HG03280 (cell line): ENCODE measurements at regions not wholly inside any gene's neighbourhood (a gene's known extent, or its start where the extent isn't known, plus 50 kb on each side); places are given as distances from the start of the nearest gene placed in this dataset.
"Not testable (repeated sequence)": the region's sequence is repeated elsewhere in the genome, so short reads cannot be mapped to it uniquely, and the experiment has no call there.

Experiments used
- ATAC-seq: cut with Tn5 transposase; IDR thresholded peaks from one replicate; pipeline ENCODE4 v1.9.1; 2021; ENCODE audit warnings: mild to moderate bottlenecking, moderate library complexity; ENCODE audit not compliant: unreplicated experiment

- ATAC-seq, result no peak
Measured at GRCh38 chr6:11411593-11411992, 126.0 kb upstream of the TMEM170B start.

- no peak for ATAC-seq
Measured at GRCh38 chr6:11410539-11411307, 126.8 kb upstream of the TMEM170B start.

GRCh38 chr6:11409371-11409770, 128.2 kb upstream of the TMEM170B start:
- ATAC-seq, result no peak

GRCh38 chr6:11407414-11407813, 130.1 kb upstream of the TMEM170B start:
- ATAC-seq, result no peak

- no peak for ATAC-seq
Measured at GRCh38 chr6:11404838-11405237, 132.7 kb upstream of the TMEM170B start.

- ATAC-seq, result peak; percentile 61
Measured at GRCh38 chr6:11404081-11404480, 133.5 kb upstream of the TMEM170B start.

GRCh38 chr6:11403035-11403601, 134.4 kb upstream of the TMEM170B start:
- no peak for ATAC-seq

- not testable (repeated sequence) for ATAC-seq
Measured at GRCh38 chr6:11402581-11402980, 135.0 kb upstream of the TMEM170B start.

- not testable (repeated sequence) for ATAC-seq
Measured at GRCh38 chr6:11401954-11402353, 135.6 kb upstream of the TMEM170B start.

- no peak for ATAC-seq
Measured at GRCh38 chr6:11398451-11399326, 138.9 kb upstream of the TMEM170B start.

GRCh38 chr6:11397622-11398450, 139.7 kb upstream of the TMEM170B start:
- no peak for ATAC-seq

- ATAC-seq, result no peak
Measured at GRCh38 chr6:11396860-11397259, 140.7 kb upstream of the TMEM170B start.

GRCh38 chr6:11393713-11394627, 143.6 kb upstream of the TMEM170B start:
- no peak for ATAC-seq

- ATAC-seq, result no peak
Measured at GRCh38 chr6:11392778-11393507, 144.6 kb upstream of the TMEM170B start.

- ATAC-seq, result no peak
Measured at GRCh38 chr6:11391934-11392777, 145.4 kb upstream of the TMEM170B start.

GRCh38 chr6:11389977-11390376, 147.6 kb upstream of the TMEM170B start:
- no peak for ATAC-seq

- no peak for ATAC-seq
Measured at GRCh38 chr6:11388983-11389944, 148.3 kb upstream of the TMEM170B start.
